ENCODE measurements at regions not wholly inside any gene's neighbourhood (a gene's known extent, or its start where the extent isn't known, plus 50 kb on each side); places are given as distances from the start of the nearest gene placed in this dataset.

DNA sequence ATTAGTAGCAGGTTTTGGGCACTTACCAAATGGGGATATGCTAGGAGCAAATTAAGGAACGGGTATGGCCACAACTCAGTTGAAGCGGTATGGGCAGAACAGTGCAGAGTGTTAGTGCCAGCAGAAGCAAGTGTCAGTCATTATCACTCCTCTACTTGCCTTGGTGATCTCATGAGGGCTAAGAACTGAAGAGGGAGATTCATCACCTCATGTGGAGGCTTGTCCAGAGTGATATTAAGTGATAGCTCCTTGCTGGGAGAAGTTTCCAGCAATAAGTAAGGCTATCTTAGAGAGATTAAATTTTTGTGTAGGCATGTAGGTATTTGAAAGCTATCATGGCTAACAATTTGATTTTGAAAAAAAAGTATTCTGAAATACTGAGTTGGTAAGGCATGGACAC lies 615.4 kb upstream of the SMIM31 start:
- TF ChIP-seq, protein P1, sequence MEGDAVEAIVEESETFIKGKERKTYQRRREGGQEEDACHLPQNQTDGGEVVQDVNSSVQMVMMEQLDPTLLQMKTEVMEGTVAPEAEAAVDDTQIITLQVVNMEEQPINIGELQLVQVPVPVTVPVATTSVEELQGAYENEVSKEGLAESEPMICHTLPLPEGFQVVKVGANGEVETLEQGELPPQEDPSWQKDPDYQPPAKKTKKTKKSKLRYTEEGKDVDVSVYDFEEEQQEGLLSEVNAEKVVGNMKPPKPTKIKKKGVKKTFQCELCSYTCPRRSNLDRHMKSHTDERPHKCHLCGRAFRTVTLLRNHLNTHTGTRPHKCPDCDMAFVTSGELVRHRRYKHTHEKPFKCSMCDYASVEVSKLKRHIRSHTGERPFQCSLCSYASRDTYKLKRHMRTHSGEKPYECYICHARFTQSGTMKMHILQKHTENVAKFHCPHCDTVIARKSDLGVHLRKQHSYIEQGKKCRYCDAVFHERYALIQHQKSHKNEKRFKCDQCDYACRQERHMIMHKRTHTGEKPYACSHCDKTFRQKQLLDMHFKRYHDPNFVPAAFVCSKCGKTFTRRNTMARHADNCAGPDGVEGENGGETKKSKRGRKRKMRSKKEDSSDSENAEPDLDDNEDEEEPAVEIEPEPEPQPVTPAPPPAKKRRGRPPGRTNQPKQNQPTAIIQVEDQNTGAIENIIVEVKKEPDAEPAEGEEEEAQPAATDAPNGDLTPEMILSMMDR (IDR thresholded peaks at IDR 0.05), result no peak
- TF ChIP-seq ZFX (IDR thresholded peaks at IDR 0.05; ENCODE audit: borderline replicate concordance), result no peak

All from 22Rv1 (cell line).